Omental fat pad (tissue), 3 donors: ENCODE measurements at regions not wholly inside any gene's neighbourhood (a gene's known extent, or its start where the extent isn't known, plus 50 kb on each side); places are given as distances from the start of the nearest gene placed in this dataset.

ENCODE experiments used
- ATAC-seq: fragments of 150-250 bp; one replicate; pipeline ENCODE4 v1.9.1; 2016; ENCODE audit warnings: mild to moderate bottlenecking, moderate library complexity; ENCODE audit not compliant: low FRiP score
- DNase-seq: peaks from one replicate; pipeline ENCODE4 v3.0.0-alpha.2; 2019; ENCODE audit warnings: low spot score
- CTCF ChIP-seq, 3 donors: fragments of 450-650 bp; IDR thresholded peaks; one replicate each; pipeline ENCODE4 v1.5.1; 2016 to 2017; ENCODE audit warnings: antibody characterized with exemption in 3 of 3, mild to moderate bottlenecking in 3 of 3, moderate library complexity in 2 of 3

GRCh38 chr5:13569090-13569715, 375.3 kb downstream of the DNAH5 start:
- no peak for DNase-seq
- no peak for TF ChIP-seq CTCF (IDR thresholded peaks at IDR 0.05)
- no peak for ATAC-seq

GRCh38 chr5:13567819-13568218, 376.7 kb downstream of the DNAH5 start:
- ATAC-seq, result no peak
- DNase-seq, result no peak
- TF ChIP-seq CTCF (IDR thresholded peaks at IDR 0.05), result no peak

GRCh38 chr5:13566871-13567339, 377.6 kb downstream of the DNAH5 start:
- DNase-seq (no peak), ATAC-seq (no peak)

GRCh38 chr5:13558408-13558807, 386.1 kb downstream of the DNAH5 start:
- TF ChIP-seq CTCF (IDR thresholded peaks at IDR 0.05), result no peak
- DNase-seq (no peak), ATAC-seq (no peak)

More at GRCh38 chr5:13566871-13567339, 377.6 kb downstream of the DNAH5 start:
- TF ChIP-seq CTCF (IDR thresholded peaks at IDR 0.05), result no peak

- no peak for TF ChIP-seq CTCF (IDR thresholded peaks at IDR 0.05)
- DNase-seq (no peak), ATAC-seq (no peak)
Observed at GRCh38 chr5:13553896-13554295, 390.6 kb downstream of the DNAH5 start.

- TF ChIP-seq CTCF (IDR thresholded peaks at IDR 0.05), result no peak
- ATAC-seq, result no peak
- no peak for DNase-seq
Observed at GRCh38 chr5:13552361-13552760, 392.1 kb downstream of the DNAH5 start.

GRCh38 chr5:13551645-13552044, 392.8 kb downstream of the DNAH5 start:
- ATAC-seq (no peak), DNase-seq (no peak)
- TF ChIP-seq CTCF (IDR thresholded peaks at IDR 0.05), result no peak
